Islet of Langerhans (tissue), 1 donor: ENCODE measurements at regions not wholly inside any gene's neighbourhood (a gene's known extent, or its start where the extent isn't known, plus 50 kb on each side); places are given as distances from the start of the nearest gene placed in this dataset.

ENCODE experiments used
- FAIRE-seq: peaks from one replicate; lab custom pipeline; 2011; peaks lifted over from hg19 to GRCh38; lab: Jason Lieb, UNC

DNA sequence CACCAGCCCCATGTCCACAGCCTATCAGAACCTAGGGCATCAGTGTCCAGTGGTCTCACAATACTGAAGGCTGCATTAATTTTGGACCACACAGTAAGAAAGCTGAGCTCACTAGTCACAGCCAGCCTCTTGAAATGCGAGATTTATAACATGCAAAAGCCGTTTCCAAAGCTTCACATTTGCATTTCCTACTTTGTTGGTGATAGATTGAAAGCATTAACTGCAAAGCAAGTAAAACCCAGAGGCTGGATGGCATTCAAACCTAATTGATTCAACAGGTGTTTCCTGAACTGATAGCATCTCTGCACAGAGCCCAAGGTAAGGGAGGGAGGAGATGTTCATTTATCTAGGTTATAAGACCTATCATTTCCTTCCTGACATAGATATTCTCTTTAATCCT is 410.1 kb downstream of the OMA1 start:
- no peak for FAIRE-seq

DNA sequence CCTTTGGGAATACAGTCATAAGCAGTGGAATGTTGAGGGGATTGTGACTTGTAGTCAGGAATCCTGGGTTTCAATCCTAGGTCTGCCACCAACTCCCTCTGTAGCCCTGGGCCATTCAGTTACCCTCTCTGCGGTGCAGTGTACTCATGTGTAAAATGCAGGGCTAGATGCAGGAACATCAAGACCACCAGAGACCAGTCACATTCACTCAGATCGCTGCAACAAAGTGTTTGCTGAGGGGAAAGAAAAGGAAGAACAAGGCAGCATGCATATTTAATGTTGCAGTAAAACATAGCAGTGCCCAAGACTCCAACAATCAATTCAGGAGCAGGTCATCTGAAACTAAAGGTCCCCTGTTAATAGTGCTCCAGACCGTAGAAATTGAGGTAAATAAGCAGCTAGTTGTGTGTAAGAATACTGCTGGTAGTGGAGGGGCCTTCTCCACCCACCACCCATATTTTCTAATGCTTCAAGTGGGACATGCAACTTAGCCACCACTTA is 410.7 kb downstream of the OMA1 start:
- FAIRE-seq = no peak

DNA sequence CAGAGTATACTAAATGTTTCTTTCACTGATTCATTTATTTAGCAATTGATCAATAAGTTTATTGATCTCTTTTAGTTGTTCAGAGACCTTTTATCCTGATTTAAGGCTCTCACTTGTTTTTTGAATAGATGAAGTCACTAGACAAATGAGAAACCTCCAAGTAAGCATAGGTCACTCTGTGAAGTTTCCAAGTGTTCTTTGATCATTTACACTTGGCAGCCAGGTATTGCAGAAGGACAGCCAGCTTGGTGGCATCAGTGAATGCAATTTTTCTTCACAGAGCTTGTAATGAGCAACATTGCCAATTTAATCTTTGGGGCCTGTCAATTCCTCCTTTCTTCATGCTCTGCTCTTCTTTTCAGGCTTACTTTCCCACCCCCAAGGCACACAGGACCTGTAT is 413.0 kb downstream of the OMA1 start:
- no peak for FAIRE-seq

DNA sequence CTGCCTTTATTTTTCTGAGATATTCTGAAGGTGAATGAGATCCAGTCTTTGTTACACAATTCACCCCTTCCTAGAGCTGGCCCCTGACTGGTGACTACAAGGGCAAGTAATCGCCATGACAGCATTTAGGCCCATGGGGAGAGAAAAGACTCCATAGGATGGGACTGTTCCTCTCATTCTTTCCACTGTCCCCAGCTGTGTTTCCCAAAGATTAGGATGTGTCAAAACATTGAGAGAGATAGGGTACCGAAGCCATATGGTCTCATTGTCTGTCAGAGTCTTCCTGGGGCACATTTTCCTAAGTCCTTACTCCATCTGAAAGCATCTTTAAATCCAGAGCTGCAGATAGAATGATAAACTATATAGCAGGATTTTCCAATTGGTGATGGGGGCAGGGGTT is 423.5 kb downstream of the OMA1 start:
- FAIRE-seq = no peak

DNA sequence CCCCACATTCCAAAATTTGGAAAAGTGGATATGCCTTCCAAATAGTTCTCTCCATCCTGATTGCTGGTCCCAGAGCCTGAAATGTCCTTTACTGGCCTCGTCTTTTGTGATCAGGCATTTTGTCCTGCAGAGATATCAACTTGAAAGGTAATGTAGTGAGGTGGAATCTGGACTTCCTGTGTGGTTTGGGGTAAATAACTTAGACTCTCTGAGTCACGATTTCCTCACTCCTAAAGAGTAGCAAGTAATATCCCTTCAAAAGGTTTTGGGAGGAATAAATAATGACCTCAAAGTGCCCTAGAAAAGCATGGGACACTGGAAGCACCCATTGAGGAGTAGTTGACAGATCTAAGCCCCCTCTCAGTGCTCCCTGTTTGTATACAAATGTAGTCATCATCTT is 426.6 kb downstream of the OMA1 start:
- no peak for FAIRE-seq

DNA sequence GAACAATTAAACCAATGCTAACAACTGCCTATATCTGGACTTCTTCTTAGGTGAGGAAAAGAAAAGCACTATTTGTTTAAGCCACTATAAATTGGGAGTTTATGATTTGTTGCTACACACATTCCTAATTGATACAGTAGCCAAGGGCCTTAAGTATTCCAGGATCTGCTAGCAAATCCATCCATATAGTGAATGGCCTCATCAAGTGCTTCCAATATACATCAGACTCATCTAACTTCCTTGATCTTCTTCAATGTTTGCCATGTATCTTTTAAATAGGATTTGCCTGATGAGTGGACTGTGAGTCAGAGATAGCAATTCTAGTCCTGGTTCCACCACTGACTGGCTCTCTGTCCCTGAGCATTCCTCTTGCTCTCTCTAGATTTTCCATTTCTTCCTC is 430.2 kb downstream of the OMA1 start:
- FAIRE-seq = no peak

DNA sequence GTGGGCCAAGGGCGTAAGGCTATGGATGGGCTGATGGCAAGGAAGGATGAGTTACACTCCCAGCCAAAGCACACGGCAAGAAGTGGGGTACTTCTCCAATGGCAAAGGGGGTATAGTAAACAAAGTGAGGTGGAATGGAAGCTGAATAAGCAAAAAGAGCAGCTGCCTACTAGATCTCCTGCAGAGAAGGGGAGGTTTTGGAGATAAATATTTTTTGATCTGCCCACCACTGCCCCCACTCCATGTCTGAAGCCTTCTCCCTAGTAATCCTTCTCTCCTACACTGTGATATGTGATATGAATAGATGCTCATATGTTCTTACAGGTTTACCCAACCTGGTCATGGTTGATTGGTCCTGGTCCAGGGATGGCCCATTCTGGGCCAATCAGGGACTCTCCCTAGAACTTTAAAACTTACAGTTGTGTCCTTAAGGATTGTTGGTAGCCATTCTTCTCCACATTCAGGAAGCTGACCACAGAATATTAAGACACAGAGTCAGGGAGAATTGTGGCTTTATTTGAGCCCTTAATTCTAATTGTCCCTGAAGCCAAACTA is 436.8 kb downstream of the OMA1 start:
- no peak for FAIRE-seq

DNA sequence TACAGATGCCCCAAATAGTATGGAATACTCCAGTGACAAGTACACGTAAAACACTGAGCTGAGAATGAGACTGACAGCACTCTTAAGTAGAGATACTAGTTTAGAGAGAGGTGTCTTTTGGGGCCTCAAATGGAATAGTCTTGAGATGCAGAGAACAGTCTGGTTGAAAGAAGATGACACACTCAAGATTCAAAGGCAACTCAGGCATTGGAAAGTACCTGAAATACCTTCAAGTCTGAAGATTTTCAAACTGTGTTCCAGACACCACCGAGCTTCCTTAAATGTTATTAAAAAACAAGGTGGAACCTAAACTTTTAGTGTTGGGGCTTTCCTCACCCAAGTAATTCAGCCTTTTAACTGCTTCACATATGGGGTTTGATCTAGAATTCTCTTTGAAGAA is 437.7 kb downstream of the OMA1 start:
- FAIRE-seq = no peak

DNA sequence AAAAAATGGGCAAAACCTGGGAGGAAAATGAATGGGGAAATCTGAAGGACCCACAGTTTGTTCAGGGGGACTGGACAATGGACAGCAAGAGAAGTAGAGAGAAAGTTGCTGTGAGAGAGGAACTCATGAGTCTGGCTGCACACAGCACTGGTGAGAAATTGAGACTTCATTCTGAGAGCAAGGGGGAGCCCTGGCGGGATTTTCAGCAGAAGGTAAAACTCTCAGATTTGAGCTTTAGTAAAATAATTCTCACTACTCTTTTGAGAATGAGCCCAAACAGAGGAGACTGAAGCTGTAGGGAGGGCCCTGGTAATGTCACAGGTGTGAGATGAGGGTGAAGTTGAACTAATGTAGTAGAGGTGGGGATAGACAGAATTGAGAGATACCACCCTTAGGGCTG is 438.6 kb downstream of the OMA1 start:
- no peak for FAIRE-seq

DNA sequence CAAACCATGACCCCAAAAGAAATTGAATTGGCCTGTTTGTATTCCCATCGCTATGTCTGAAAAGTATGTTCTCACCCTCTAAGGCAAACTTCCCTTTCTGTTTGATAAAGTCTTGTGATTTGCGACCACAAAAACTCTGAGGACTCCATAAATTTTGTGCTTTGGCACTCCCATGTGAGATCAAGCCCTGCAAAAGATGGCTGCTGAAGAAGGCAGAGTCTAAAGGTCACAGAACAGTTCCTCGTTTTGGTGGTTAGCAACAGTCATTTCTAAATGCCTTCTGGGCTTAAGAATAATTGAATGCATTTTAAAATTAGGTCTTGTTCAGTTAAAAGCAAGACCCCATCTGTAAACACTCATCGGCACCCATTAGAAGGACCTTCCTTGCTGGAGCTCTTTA is 441.6 kb downstream of the OMA1 start:
- no peak for FAIRE-seq

DNA sequence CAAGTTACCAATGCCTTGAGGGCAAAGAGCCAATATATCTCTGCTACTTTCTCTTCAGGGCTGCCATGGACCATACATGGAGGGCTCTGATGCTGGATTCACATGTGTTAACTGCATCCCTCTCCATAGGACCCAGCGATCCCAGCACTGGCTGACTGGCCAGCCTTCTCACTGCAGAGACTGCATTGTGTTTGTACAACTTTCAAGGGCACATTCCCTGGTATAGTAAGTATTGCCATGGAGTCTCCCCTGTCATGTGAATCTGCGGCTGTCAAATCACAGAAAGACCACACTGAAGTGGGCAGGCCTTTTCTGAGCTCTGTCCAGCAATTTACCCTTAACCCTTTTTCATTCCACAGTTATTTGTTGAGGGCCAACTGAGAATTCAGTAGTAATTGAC is 449.8 kb downstream of the OMA1 start:
- no peak for FAIRE-seq

DNA sequence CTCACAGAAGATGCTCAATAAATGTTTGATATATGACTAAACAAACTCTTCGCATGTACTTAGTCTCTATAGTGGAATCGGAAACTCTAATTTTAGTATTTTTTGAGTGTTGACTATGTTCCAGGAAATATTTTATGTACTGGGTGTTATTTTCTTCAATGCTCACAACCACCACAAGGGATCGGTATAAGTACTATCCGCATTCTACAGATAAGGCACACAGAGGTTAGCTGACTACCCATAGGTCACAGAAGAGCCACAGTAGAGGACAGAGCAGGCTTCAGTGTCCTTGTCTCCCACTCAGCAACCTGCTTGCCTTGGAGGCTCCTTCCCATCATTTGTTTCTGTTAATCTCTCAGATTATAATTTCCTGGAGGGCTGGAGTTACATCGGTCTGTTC is 451.3 kb downstream of the OMA1 start:
- FAIRE-seq = no peak

DNA sequence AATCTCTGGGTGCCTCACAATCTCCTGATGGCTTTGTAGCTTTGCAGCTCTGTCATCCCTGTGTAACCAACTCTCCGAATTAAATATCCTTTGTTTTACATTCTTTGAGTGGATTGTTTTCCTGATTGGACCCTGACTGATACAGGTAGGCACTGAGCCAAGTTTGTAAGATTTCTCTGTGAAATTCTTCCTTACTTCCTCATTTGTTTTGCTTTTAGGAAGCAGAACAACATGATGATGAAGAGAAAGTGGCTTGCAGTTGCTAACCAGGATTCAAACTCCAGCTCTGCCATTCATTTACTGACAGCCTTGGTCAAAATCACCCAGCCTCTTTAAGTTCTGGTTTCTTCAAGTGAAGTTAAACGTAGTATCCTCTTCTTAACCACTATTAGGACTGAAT is 452.3 kb downstream of the OMA1 start:
- no peak for FAIRE-seq

DNA sequence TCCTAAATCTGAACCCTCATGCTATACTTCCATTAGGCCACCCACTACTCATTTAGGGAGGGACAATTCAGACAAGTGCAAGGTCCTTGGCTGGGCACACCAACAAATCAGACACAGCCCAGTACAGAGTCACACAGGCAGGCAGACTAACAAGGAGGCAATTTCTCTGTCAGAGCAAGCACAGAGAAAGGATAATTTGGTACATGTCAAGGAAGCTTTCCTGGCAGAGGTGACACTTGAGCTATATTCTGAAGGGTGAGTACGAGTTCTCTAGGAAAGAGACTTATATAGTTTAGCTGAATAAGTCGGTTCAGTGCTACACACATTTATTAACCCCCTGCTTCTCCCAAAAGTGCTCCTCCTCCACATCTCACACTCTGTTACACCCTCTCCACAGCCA is 455.9 kb downstream of the OMA1 start:
- FAIRE-seq = no peak

DNA sequence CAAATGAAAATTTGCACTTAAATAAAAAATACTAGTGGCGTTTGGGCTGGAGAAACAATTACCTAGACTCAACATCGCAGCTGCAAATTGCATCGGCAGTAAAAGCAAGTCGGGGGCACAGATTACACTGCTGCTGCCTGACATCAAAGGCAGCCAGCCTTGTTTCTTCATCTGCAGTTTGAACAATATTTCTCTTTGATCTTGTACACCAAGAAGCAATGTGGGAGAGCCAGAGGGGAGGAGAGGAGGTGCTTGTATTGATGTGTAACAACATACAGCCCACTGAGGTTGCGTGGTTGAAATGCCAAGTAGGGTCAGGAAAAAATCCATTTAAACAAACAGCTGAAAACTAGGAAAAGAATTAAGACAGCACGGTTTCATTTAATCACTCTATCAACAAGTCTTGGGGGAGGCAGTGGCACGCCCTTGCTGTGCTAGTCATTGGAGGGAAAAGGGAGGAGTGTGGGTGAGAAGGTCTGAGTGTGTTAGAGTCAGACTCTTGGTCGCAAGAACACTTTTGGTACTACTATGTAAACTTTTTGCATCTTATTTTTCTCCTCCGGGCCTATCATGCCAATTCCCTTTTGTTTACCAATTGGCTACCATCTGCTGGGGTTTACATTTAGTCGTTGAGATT is 456.5 kb downstream of the OMA1 start:
- FAIRE-seq = no peak

DNA sequence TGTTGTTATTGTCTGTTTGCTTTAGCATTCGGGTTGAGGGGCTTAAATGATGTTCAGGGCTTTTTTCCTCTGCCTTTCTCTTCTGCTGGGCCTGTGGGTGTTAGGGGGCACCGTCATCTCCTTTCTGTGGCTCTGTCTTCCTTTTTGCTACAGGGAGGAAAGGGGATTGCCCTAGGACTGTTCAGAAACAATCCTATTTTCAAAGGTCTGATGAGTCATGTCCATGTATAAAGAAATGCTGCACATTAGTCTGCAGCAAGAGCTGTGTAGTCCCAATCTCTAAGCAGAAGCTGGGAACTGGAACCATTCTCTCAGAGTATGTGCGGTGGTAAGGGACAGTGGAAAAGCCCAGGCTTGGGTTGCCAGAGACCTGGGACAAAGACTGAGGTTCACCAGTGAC is 462.3 kb downstream of the OMA1 start:
- no peak for FAIRE-seq

DNA sequence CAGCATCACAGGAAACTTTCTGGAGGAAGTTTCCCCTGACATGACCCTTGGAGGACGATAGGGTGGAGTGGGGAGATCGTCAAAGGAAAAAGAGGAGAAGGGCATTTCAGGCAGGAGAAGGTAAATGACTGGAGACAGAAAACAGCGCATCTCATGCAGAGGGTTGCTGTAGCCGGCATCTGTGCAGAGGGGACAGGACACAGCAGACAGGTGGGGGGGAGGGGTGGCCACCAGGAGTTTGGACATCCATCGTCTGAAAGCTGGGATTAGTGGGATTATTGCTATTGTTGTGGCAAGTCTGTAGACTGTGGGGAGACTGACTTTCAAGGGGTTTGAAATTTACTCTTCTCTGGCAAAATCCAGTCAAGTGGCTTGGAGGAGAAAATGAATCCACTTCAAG is 463.9 kb downstream of the OMA1 start:
- no peak for FAIRE-seq

DNA sequence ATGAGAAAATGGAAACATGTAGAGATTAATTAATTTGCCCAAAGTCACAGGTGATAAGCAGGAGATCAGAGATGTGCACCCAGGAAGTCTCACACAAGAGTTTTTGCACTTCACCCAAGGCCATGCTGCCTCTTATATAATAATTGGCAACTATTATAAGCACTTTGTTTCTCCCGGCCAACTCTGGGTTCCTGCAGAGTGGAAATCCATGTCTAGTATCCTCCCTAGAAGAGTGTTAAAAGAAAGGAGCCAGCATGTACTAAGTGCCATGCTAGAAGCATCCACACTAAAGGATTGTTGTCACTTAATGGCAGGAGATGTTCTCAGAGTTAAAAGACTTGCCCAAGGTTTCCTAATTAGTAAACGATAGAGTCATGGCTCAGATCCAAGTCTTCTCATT is 470.3 kb downstream of the OMA1 start:
- FAIRE-seq = no peak

DNA sequence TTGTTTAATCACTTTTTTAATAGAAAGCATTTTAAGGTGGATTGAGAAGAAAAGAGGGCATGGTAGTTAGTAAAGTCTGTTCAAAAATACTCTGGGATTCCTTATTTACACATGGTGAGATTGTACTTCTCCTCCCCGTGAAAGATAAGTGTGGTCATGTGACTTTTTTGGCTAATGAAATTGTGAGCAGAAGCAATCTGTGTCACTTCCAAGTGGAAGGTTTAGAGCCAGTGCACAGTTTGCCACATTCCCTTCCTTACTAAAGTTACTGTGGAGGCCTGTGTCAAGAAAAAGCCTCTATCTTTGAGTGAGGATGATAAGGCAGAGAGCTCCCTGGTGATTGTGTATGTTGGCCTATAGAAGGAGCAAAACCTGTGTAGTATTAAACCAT is 471.3 kb downstream of the OMA1 start:
- FAIRE-seq = no peak

DNA sequence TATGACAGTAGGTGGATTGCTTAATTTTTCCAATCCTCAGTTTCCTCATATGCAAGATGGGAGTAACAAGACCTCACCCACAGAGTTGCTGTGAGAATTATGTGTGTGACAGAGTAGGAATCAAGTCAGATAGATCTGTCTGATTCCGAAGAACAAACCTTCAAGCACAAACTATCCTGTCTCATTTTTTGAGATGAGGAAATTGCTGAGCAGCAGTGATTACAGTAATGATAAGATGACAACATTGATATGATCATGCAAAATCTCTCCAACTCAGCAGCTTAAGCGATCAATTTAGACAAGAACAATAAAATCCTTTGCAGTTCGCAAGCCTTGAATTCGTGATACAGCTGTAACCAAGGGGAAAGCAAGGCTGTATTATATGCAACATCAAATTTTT is 474.1 kb downstream of the OMA1 start:
- no peak for FAIRE-seq

DNA sequence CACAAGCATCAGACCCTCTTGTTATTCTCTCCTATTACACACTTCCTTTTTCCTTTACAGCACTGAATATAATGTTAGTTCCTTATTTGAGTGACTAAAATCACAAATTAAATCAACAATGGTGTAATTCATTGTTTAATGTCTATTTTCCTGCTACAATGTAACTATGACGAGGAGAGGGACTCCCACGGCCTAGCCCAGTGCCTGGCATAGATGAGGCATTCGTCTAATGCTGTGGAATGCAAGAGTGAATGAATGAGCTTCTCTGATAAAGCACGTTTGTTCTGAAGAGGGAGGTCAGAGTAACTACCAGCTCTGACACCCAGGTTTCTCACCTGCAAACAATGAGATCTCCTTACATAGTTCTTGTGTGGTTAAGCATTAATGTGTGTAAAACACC is 479.4 kb downstream of the OMA1 start:
- no peak for FAIRE-seq

DNA sequence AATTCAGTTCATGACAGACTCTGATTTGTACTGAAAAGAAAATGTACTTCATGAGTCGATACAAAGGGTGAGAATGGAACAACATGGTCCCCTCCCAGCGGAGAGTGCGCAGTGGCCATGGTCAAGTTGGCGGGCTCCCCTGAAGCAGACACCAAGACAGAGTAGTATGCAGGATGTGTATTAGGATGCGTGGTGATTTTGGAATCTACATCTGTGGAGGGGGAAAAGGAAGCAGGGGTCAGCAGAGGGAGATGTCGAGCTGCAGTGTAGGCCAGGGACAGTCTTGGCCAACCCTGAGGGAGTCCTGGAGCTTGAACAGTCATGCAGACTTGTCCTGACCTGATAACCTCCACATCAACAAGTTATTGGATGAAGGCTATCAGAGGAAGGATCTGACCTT is 481.0 kb downstream of the OMA1 start:
- no peak for FAIRE-seq

DNA sequence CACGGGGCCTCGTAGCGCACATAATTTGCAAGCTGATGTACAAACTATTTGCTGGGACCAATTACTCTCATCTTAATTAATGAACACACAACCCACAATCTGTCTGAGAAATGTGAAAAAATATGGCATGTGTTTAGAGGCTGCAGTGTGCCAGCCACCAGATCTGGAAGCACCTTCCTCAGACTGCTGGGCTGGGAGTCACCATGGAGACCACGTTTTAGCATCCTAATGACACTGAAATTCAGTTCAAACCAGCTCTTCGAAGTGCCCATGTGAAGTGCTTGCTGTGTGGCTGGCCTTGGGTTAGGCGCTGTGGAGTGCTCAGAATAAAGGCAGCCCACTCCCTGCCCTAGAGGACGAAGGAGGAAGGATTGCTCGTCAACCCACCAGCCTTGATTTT is 482.4 kb downstream of the OMA1 start:
- no peak for FAIRE-seq

DNA sequence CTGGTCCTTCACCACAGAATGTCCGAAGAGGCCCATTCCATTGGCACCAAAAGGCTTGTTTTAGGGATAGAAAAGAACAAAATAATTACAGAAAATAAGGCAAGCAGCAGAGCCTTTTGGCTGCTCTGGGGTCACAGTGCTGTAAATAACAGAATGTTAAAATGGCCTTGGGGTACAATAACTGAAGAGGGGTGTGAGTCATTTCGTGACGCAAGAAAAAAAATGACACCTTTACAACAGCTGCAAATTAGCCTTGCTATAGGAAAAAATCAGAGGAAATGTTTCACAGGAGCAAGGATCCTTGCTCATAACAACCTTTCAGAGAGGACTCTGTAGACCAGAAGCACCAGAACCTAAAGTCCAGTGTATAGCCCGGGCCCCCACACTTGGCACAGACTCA is 483.4 kb downstream of the OMA1 start:
- no peak for FAIRE-seq

DNA sequence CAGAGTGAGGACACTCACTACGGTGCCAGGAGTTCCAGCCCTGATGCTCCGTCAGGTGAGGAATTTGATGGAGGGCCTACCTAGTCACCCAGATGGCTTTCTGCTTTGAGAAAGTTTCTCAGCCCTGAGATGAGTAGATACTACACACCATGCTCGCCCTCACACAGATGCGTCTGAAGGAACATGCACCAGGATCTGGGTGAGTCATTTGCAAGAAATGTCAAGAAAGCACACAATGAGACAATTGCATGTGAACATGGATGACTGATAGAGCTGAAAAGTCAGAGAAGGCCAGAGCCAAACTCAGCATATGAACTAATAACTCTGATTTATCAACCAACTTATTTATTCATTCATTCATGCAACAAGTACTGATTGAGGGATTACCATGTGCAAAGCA is 483.9 kb downstream of the OMA1 start:
- no peak for FAIRE-seq
